NT2/D1 (cell line): ENCODE measurements at regions not wholly inside any gene's neighbourhood (a gene's known extent, or its start where the extent isn't known, plus 50 kb on each side); places are given as distances from the start of the nearest gene placed in this dataset.

Experiments used
- YY1 ChIP-seq: IDR thresholded peaks from 2 replicates; pipeline ENCODE4 v1.6.1; 2011; ENCODE audit not compliant: insufficient read length, insufficient read depth
- ZNF274 ChIP-seq: IDR thresholded peaks from 2 replicates; pipeline ENCODE4 v1.6.1; 2011; ENCODE audit warnings: mild to moderate bottlenecking, low read depth, low read length

DNA sequence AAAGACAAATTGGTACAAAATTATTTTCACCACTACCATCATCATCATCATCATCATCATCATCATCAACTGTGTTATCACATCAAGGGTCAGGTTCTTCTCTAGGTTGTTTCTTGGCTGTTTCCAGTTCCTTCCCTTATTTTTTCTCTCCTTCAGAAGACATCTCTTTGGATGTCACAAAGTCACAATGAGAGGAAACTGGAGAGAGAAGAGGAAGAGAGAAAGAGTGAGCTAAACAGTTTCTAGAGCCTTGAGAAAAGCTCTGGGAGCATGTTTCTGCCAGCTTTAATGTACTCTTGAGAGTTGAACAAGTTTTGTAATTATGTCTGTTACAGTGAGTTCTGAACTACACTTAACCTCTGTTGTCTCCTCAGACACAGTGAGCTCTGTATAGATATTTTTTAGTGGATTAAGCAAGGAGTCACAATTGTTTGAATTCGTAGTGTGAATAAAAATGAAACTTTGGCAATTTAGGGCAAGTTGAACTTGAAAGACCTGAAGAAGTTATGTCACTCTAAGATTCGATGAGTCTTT is 123.0 kb upstream of the AKIRIN2 start:
- TF ChIP-seq YY1 (no peak), ZNF274 (no peak)
